GM12865 (cell line): ENCODE measurements at regions not wholly inside any gene's neighbourhood (a gene's known extent, or its start where the extent isn't known, plus 50 kb on each side); places are given as distances from the start of the nearest gene placed in this dataset.

Experiments used
- DNase-seq: peaks from one replicate; pipeline ENCODE4 v3.0.0; 2010; ENCODE audit warnings: low read depth
- H3K4me3 ChIP-seq: 2 replicates; pipeline ENCODE4 v1.5.1; 2011; ENCODE audit warnings: mild to moderate bottlenecking, low read depth, low read length, control low read depth
- CTCF ChIP-seq: IDR thresholded peaks from 2 replicates; pipeline ENCODE4 v1.5.1; 2011; ENCODE audit warnings: low read length, control low read depth, low read depth, inconsistent platforms; ENCODE audit not compliant: insufficient read depth; ENCODE audit errors: missing control alignments

GRCh38 chr21:19648391-19648790 is 1244.8 kb upstream of the TMPRSS15 start:
- H3K4me3 ChIP-seq = no peak overlapping the region
- DNase-seq = no peak
- TF ChIP-seq CTCF = no peak

GRCh38 chr21:19683492-19683891 is 1279.9 kb upstream of the TMPRSS15 start:
- no peak overlapping the region for H3K4me3 ChIP-seq
- no peak for TF ChIP-seq CTCF
- peak; percentile 5 for DNase-seq

GRCh38 chr21:19684328-19684727 is 1280.7 kb upstream of the TMPRSS15 start:
- H3K4me3 ChIP-seq = no peak overlapping the region
- no peak for DNase-seq
- TF ChIP-seq CTCF = no peak

- no peak overlapping the region for H3K4me3 ChIP-seq
- no peak for TF ChIP-seq CTCF
- DNase-seq = no peak
These were observed 1288.6 kb upstream of the TMPRSS15 start for GRCh38 chr21:19692231-19692630.

GRCh38 chr21:19695796-19696195 is 1292.2 kb upstream of the TMPRSS15 start:
- TF ChIP-seq CTCF = no peak
- no peak for DNase-seq
- no peak overlapping the region for H3K4me3 ChIP-seq

- H3K4me3 ChIP-seq = no peak overlapping the region
- no peak for TF ChIP-seq CTCF
- no peak for DNase-seq
These were observed 1296.9 kb upstream of the TMPRSS15 start for GRCh38 chr21:19700476-19700875.

- TF ChIP-seq CTCF = no peak
- H3K4me3 ChIP-seq = no peak overlapping the region
- no peak for DNase-seq
These were observed 1295.5 kb upstream of the NCAM2 start for GRCh38 chr21:19702726-19703125.
